NCI-H460 (cell line): ENCODE measurements at regions not wholly inside any gene's neighbourhood (a gene's known extent, or its start where the extent isn't known, plus 50 kb on each side); places are given as distances from the start of the nearest gene placed in this dataset.
A peak's percentile ranks its signal among the peaks of the same experiment; 100 is the strongest.

Experiments used
- DNase-seq: peaks from one replicate; pipeline ENCODE4 v3.0.0-alpha.2; 2016; ENCODE audit warnings: low read depth; ENCODE audit errors: extremely low read depth

GRCh38 chr3:88921986-88922385 is 185.4 kb upstream of the EPHA3 start:
- DNase-seq: no peak

DNA sequence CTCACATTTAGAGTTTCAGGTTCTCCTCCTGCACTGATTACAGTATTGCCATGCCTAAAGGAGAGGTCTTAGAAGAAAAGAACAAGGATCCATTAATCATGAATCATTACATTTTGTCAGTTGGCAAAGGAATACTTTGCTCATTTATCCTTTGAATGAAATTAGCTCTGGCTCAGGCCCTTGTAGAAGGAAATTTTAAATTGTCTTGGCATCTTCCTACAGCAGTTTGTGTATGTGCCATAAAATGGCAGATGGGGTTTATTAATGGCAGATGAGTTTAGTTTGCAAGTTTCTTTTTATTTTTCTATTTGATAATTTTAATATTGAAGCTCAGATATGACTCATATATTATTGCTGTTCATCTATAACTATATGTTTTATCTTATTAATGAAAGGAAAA is 181.2 kb upstream of the EPHA3 start:
- DNase-seq: no peak

GRCh38 chr3:88930611-88931010 is 176.8 kb upstream of the EPHA3 start:
- DNase-seq: no peak

GRCh38 chr3:88936831-88937230 is 170.6 kb upstream of the EPHA3 start:
- no peak for DNase-seq

DNA sequence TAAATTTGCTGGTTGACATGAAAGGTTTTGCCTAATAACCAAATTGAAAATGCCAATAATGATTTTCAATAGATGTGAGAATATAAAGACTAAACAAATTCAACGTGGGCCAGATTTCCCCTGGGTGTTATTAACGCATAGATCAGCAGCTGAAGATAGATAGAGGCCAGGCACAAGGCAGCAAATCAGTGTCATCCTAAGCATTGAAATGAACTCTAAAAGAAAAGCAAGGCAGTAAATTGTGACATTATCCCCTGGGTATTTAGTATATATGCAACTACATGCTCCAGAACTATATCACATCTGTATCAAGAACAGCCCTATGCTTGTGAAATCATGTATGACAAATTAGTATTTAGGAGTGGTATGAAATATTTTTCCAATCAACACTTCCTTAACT is 167.1 kb upstream of the EPHA3 start:
- DNase-seq: no peak

DNA sequence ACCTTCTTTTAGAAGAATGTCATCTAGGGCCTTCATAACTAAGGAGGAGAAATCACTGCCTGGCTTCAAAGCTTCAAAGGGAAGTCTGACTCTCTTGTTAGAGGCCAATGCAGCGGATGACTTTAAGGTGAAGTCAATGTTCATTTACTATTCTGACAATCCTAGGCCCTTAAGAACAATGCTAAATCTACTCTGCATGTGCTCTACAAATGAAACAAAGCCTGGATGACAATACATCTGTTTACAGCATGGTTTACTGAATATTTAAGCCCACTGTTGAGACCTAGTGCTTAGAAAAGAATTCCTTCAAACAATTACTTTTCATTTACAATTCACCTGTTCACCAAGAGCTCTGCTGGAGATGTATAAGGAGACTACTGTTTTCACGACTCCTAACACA is 160.4 kb upstream of the EPHA3 start:
- DNase-seq: no peak

GRCh38 chr3:88954853-88955252 is 152.6 kb upstream of the EPHA3 start:
- DNase-seq: no peak

GRCh38 chr3:88955274-88955673 is 152.1 kb upstream of the EPHA3 start:
- no peak for DNase-seq

- DNase-seq: no peak
Measured at GRCh38 chr3:88957711-88958439, 149.5 kb upstream of the EPHA3 start.

GRCh38 chr3:88960019-88960418 is 147.4 kb upstream of the EPHA3 start:
- no peak for DNase-seq

DNA sequence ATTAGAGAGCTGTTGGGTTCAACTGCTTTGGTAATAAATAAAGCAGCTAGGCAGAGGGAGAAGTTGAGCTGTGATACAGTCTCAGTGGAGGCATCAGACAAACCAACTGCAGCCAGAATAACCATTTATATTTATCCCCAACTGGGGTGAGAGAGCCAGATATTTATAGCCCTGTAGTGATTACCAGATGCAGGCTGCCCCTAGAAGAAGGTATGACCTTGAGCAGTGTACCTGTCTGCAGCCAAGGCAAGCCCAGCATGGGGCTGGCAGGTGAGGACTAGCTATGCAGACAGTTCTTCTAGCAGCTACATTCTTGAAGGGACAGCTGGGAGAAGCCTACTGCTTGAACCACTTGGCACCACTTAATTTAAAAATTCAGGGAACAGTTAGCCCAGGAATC is 144.4 kb upstream of the EPHA3 start:
- no peak for DNase-seq

DNA sequence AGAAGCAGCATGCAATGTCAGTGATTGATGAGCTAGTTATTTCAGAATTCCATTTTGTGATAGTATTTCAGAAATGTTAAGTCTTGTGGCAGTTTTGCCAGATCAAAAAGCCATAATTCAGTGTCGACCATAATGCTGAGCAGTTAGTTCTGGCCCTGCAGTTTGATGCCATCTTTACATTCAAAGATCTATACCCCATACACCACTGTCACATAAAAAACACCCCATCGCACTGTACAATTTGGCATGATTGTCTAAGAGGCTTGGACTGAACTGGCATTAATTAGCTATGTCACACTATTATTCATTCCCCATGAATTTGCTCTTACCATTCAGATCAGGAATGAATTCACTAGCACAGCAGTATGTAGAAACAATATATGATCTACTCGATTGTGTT is 127.7 kb upstream of the EPHA3 start:
- DNase-seq: no peak

- DNase-seq: no peak
Measured at GRCh38 chr3:88983458-88983857, 124.0 kb upstream of the EPHA3 start.

GRCh38 chr3:88984256-88984655 is 123.2 kb upstream of the EPHA3 start:
- DNase-seq: no peak

DNA sequence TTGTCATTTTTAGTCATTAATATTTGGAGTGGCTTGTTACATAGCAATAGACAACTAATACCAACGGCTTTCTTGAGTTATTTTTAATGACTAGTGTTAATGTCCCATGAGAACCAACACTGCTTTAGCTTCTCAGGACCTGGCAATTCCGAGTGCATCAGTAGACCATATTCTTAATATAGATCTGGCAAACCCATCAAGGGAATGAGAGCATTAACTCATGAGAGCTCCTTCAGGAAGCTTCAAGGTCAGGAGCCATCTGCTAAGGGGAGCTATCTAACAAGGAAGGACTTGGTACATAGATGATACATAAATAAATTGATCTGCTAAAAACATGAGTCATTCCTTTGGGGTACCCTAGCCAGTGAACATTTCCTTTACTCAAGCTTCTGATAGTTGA is 122.6 kb upstream of the EPHA3 start:
- DNase-seq: no peak

DNA sequence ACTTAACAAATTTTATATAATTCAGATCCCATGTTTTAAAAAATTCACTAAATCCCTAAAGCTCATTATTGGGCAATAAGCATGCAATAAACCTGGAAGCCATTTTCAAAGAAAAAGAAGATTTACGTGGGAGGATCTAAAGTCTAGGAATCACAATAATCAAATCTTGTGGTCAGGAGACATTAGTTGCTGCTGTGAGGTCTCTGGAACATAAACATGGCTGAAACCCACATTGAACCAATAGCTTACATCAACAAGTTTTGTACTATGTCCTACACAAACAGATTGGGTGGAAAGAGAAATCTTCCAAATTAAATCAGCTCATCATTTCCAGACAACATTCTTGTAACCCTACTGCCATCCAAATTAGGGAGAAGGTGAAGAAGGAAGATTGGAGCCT is 121.9 kb upstream of the EPHA3 start:
- no peak for DNase-seq

DNA sequence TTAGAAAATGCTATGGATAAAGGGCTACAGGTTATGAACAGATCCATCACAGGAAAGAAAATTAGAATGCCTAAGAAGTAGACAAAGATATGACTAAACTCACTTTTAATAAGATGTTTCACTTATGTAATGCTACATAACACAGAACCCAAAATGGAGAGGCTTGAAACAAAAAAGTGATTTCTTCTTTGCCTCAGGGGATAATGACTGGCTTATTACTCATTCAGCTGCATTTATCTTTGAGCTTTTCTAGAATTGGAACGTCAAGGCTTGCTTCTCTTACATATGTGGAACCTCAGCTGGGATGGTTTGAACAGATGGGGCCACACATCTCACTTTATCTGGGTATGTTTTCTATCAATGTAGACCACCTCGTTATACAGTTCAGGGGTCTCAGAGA is 120.6 kb upstream of the EPHA3 start:
- no peak for DNase-seq

GRCh38 chr3:88987776-88988175 is 119.6 kb upstream of the EPHA3 start:
- DNase-seq: no peak

DNA sequence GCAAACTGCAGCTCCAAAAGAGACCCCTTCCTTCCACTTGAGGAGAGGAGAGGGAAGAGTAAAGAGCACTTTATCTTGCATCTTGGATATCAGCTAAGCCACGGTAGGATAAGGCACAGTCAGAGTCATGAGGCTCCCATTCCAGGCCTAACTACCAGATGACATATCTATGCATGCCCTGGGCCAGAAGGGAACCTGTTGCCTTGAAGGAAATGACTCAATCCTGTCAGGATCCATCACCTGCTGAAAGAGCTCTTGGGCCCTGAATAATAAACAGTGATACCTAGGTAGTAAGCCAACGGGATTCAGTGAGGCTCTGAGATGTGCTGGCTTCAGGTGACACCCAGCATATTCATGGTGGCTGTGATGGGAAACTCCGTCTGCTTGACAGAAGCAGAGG is 118.5 kb upstream of the EPHA3 start:
- DNase-seq: no peak

GRCh38 chr3:88991496-88991895 is 115.9 kb upstream of the EPHA3 start:
- DNase-seq: no peak

GRCh38 chr3:88996691-88997090 is 110.7 kb upstream of the EPHA3 start:
- DNase-seq: peak; percentile 26

GRCh38 chr3:88997260-88997659 is 110.2 kb upstream of the EPHA3 start:
- no peak for DNase-seq

- DNase-seq: peak; percentile 22
Measured at GRCh38 chr3:89000886-89001285, 106.5 kb upstream of the EPHA3 start.
